ENCODE measurements at regions not wholly inside any gene's neighbourhood (a gene's known extent, or its start where the extent isn't known, plus 50 kb on each side); places are given as distances from the start of the nearest gene placed in this dataset.

DNA sequence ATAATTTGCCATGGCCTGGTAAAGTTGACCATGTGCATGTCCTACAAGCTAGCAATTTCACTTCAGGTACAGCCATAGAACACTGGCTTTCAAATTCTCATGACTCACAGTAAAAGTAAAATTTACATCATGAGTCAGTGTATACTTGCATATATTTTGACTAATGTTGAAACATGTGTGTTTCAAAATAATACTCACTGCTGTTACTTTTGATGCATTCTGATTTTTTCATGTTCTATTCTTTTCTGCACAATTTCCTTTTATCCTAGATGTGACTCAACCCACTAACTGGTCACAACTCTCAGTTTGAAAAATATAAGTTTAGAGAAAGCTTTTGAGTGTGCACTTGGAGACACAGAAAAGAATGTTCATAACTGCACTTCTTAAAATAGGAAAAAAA, 365.7 kb downstream of the FGF13 start:
- H3K79me2 ChIP-seq (ENCODE audit: low read depth), result no peaks in the 10 kb centered on the region
- no peaks in the 10 kb centered on the region for H3K36me3 ChIP-seq
- no peaks in the 10 kb centered on the region for H3K27me3 ChIP-seq
- Mint-ChIP-seq H3K27me3 (ENCODE audit: insufficient read depth, low read depth) (no peaks in the 10 kb centered on the region), H3K27ac (no peak overlapping the region), H3K4me3 (no peak overlapping the region), H3K4me1 (no peaks in the 10 kb centered on the region), H3K36me3 (no peaks in the 10 kb centered on the region), H3K9me3 (peaks cover 3% of the 10 kb centered on the region)
- H3K4me2 ChIP-seq, result no peak overlapping the region
- no peaks in the 10 kb centered on the region for H3K4me1 ChIP-seq
- H3K9me3 ChIP-seq (ENCODE audit: low read depth), result peaks cover 4% of the 10 kb centered on the region
- no peaks in the 10 kb centered on the region for H4K20me1 ChIP-seq (ENCODE audit: low read depth)
- no peak overlapping the region for H3K4me3 ChIP-seq
- TF ChIP-seq, protein P1, sequence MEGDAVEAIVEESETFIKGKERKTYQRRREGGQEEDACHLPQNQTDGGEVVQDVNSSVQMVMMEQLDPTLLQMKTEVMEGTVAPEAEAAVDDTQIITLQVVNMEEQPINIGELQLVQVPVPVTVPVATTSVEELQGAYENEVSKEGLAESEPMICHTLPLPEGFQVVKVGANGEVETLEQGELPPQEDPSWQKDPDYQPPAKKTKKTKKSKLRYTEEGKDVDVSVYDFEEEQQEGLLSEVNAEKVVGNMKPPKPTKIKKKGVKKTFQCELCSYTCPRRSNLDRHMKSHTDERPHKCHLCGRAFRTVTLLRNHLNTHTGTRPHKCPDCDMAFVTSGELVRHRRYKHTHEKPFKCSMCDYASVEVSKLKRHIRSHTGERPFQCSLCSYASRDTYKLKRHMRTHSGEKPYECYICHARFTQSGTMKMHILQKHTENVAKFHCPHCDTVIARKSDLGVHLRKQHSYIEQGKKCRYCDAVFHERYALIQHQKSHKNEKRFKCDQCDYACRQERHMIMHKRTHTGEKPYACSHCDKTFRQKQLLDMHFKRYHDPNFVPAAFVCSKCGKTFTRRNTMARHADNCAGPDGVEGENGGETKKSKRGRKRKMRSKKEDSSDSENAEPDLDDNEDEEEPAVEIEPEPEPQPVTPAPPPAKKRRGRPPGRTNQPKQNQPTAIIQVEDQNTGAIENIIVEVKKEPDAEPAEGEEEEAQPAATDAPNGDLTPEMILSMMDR (IDR thresholded peaks at IDR 0.05), result no peak
- no peak for TF ChIP-seq EZH2 (IDR thresholded peaks at IDR 0.05)
- no peak for TF ChIP-seq EZH2phosphoT487 (IDR thresholded peaks at IDR 0.05)
- H3K9ac ChIP-seq, result no peak overlapping the region
- no peak overlapping the region for H3K27ac ChIP-seq
- no peaks in the 10 kb centered on the region for H3F3A ChIP-seq (ENCODE audit: low read depth)
- no peak for DNase-seq (ENCODE audit: low spot score)
- H2AFZ ChIP-seq (replicated peaks), result no peak overlapping the region

DNA sequence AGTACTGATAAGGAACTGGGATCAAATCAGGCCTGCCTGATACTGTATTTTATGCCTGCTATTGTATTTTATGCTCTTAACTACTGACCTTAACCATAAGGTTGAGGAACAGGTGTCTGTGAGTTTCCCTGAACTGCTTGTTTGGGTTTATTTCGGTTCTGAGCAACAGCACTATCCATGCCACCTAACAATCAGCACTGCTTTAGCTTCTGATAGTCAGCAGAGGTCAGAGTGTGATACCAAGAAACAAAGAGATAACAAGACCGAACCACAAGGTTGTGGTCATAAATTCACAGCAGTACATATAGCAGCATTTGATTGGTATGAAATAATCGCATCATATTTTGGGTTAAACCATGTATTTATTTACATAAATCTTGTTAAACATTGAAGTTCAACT, 362.2 kb downstream of the FGF13 start:
- H3K27ac ChIP-seq, result no peak overlapping the region
- H3K4me3 Mint-ChIP-seq, result no peak overlapping the region
- no peaks in the 10 kb centered on the region for H3K36me3 ChIP-seq
- no peaks in the 10 kb centered on the region for H3K4me1 ChIP-seq
- H3K4me2 ChIP-seq, result no peak overlapping the region
- H3K79me2 ChIP-seq (ENCODE audit: low read depth), result no peaks in the 10 kb centered on the region
- no peaks in the 10 kb centered on the region for H3K4me1 Mint-ChIP-seq
- no peak overlapping the region for H3K4me3 ChIP-seq
- TF ChIP-seq EZH2phosphoT487 (IDR thresholded peaks at IDR 0.05) (no peak), EZH2 (IDR thresholded peaks at IDR 0.05) (no peak)
- TF ChIP-seq, protein P1 (IDR thresholded peaks at IDR 0.05), result peak; percentile 6
- no peak for DNase-seq (ENCODE audit: low spot score)
- H3K27me3 ChIP-seq, result no peaks in the 10 kb centered on the region
- H3K27me3 Mint-ChIP-seq (ENCODE audit: insufficient read depth, low read depth), result no peaks in the 10 kb centered on the region
- no peak overlapping the region for H2AFZ ChIP-seq (replicated peaks)
- no peaks in the 10 kb centered on the region for H3F3A ChIP-seq (ENCODE audit: low read depth)
- H3K27ac Mint-ChIP-seq, result no peak overlapping the region
- H3K9me3 Mint-ChIP-seq, result peaks cover 2% of the 10 kb centered on the region
- no peaks in the 10 kb centered on the region for H3K36me3 Mint-ChIP-seq
- H3K9me3 ChIP-seq (ENCODE audit: low read depth), result peaks cover 4% of the 10 kb centered on the region
- no peak overlapping the region for H3K9ac ChIP-seq
- H4K20me1 ChIP-seq (ENCODE audit: low read depth), result no peaks in the 10 kb centered on the region

DNA sequence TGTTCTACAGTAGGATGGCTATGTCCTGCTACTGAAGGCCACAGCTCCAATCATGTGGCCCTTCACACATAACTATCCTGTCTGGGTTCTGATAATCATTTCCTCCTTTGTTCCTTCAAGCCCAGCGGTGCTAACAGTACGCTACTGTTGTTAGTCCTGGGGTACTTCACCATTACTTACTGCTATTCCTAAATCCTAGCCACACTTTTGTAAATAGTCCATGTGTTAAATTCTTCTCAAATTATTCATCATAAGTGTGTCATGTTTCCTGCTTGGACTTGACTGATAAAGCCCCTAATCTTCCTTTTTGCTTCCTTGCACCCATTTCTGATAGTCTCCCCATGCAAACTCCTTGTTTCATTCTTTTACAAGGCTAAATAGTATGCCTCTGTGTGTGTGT, 332.6 kb downstream of the FGF13 start:
- Histone ChIP-seq H3K9me3 (ENCODE audit: low read depth) (no peaks in the 10 kb centered on the region), H2AFZ (replicated peaks) (no peak overlapping the region), H4K20me1 (ENCODE audit: low read depth) (no peaks in the 10 kb centered on the region), H3K36me3 (no peaks in the 10 kb centered on the region), H3K27me3 (no peaks in the 10 kb centered on the region), H3K79me2 (ENCODE audit: low read depth) (no peaks in the 10 kb centered on the region), H3K9ac (no peak overlapping the region), H3K4me3 (no peak overlapping the region), H3K4me1 (no peaks in the 10 kb centered on the region), H3K27ac (no peak overlapping the region), H3K4me2 (no peak overlapping the region), H3F3A (ENCODE audit: low read depth) (no peaks in the 10 kb centered on the region)
- TF ChIP-seq, protein P1 (IDR thresholded peaks at IDR 0.05), result no peak
- no peak for TF ChIP-seq EZH2phosphoT487 (IDR thresholded peaks at IDR 0.05)
- no peak for TF ChIP-seq EZH2 (IDR thresholded peaks at IDR 0.05)
- Mint-ChIP-seq H3K27me3 (ENCODE audit: insufficient read depth, low read depth) (no peaks in the 10 kb centered on the region), H3K27ac (no peak overlapping the region), H3K9me3 (peaks cover 3% of the 10 kb centered on the region), H3K4me3 (no peak overlapping the region), H3K36me3 (no peaks in the 10 kb centered on the region), H3K4me1 (no peaks in the 10 kb centered on the region)
- no peak for DNase-seq (ENCODE audit: low spot score)

DNA sequence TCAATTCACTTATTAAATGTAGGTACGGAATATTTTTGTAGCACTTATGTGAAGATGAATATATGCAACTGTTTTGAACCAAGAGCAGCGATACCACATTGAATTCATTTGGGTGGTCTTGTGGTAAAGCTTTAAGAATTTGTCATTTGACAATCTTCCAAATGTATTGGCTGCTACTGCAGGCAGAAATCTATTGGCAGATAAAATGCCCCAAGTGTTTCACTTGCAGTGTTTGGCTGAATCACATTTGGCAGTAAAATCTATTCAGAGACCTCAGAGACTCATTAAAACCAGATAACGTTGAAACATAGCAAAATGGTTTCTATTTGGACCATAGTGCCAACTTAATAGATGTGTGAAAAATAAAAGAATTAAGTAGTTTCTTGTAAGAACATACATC, 303.4 kb downstream of the FGF13 start:
- no peaks in the 10 kb centered on the region for H3K36me3 Mint-ChIP-seq
- no peaks in the 10 kb centered on the region for H3K4me1 Mint-ChIP-seq
- no peak for DNase-seq (ENCODE audit: low spot score)
- H3K27me3 Mint-ChIP-seq (ENCODE audit: insufficient read depth, low read depth), result no peaks in the 10 kb centered on the region
- H3K27ac Mint-ChIP-seq, result no peak overlapping the region
- Histone ChIP-seq H3K36me3 (no peaks in the 10 kb centered on the region), H3K27me3 (no peaks in the 10 kb centered on the region), H3F3A (ENCODE audit: low read depth) (no peaks in the 10 kb centered on the region), H3K79me2 (ENCODE audit: low read depth) (no peaks in the 10 kb centered on the region), H3K9ac (no peak overlapping the region), H3K9me3 (ENCODE audit: low read depth) (no peaks in the 10 kb centered on the region), H2AFZ (replicated peaks) (no peak overlapping the region), H4K20me1 (ENCODE audit: low read depth) (no peaks in the 10 kb centered on the region), H3K4me2 (no peak overlapping the region), H3K27ac (no peak overlapping the region), H3K4me3 (no peak overlapping the region), H3K4me1 (no peaks in the 10 kb centered on the region)
- H3K9me3 Mint-ChIP-seq, result no peaks in the 10 kb centered on the region
- TF ChIP-seq EZH2phosphoT487 (IDR thresholded peaks at IDR 0.05), result no peak
- TF ChIP-seq, protein P1 (IDR thresholded peaks at IDR 0.05), result no peak
- TF ChIP-seq EZH2 (IDR thresholded peaks at IDR 0.05), result no peak
- no peak overlapping the region for H3K4me3 Mint-ChIP-seq

Data from neural progenitor cell (in vitro differentiated cells).